GM18517 (cell line): ENCODE measurements at regions not wholly inside any gene's neighbourhood (a gene's known extent, or its start where the extent isn't known, plus 50 kb on each side); places are given as distances from the start of the nearest gene placed in this dataset.
"Not testable (repeated sequence)": the region's sequence is repeated elsewhere in the genome, so short reads cannot be mapped to it uniquely, and the experiment has no call there.

Source experiments
- ATAC-seq: cut with Tn5 transposase; IDR thresholded peaks from one replicate; pipeline ENCODE4 v1.9.1; 2021; ENCODE audit warnings: mild to moderate bottlenecking, moderate library complexity; ENCODE audit not compliant: unreplicated experiment

DNA sequence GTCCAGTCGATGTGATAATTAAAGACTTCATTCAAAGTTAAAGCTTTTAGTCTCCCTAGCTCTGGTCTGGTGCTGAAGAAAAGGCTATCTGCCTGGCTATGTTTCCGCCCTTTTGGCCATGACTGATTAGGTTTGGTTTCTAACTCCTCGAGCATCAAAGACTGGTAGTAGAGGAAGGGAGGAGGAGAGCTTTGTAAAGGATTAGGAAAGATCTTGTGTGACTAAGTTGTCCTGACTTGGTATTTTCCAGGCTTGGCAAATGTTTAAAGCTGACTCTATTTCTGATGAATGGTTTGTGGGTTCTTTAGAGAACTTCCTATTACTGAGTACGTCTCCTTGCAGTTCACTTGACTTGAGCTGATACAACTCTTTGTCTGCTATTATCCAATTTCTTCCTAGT, 312.9 kb downstream of the GJA1 start:
- no peak for ATAC-seq

DNA sequence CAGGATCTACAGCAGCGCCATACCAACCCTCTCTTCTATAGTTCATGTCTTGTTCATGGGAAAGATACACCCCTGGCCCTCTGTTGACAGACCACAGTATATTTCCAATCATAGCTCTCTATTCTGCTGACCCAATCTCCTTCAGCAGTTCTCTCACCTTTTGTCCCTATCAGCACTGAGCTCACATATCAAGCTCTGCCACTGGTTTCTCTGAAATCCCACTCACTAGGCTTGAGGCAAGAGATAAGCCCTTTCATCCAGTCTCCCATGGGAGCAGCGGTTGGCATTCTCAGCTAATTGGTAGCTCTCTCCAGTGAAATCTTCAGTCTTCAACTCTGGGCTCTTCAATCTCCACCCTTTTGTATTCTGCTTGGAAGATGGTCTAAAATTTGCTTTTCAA, 313.4 kb downstream of the GJA1 start:
- ATAC-seq, result no peak

DNA sequence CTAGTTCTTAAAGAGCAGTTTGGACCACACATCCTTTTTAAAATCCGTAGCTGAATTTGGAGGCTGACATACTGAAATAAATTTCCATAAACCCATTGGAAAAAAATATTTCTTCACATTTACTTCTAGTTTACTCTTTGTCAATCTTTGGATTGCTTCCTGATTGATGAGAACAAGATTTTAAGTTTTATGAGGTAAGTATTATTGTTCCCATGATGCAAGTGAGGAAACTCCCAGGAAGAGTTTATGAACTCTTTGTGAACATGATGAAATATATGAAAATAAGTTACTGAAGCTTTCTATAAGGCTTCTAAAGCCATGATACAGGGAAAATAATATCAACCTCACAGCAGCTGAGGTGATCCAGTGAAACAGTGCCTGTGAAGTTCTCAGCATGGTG, 320.0 kb downstream of the GJA1 start:
- ATAC-seq, result no peak

DNA sequence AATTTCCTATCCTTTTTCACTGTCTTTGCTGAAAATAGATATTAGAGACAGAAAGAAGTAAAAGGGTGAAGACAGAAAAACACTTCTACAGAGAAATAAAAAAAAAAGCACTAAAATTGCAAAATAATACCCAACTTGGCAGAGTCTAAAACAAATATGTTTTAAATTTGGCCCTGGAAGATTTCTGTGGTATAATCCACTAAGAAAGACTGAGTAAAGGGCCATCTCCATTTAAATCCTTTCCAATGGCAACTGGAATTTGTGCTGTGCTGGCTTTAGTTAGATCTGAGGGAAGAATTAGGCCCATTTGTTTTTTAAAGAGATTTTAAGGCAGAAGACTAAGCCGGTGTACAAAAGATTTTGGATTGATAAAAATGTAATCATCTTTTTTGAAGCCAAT, 321.2 kb downstream of the GJA1 start:
- no peak for ATAC-seq

DNA sequence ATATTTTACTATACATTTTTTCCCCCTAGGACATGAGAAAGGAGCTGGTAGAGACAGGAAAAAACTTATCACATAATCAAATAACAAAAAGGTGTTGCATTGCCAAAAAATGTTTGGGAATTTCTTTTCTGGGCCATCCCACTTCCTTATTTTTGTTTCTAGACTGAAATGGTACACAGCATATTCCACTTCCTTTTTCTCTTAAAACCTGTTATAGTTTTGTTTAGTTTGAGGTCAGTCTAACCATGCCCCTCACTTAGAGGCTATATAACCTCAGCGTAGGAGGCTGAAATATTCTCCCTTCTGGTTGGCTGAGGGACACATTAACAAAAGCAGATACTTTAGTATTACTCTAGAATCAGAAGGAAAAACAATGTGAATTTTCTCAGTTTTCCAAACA, 323.9 kb downstream of the GJA1 start:
- peak; percentile 57 for ATAC-seq

DNA sequence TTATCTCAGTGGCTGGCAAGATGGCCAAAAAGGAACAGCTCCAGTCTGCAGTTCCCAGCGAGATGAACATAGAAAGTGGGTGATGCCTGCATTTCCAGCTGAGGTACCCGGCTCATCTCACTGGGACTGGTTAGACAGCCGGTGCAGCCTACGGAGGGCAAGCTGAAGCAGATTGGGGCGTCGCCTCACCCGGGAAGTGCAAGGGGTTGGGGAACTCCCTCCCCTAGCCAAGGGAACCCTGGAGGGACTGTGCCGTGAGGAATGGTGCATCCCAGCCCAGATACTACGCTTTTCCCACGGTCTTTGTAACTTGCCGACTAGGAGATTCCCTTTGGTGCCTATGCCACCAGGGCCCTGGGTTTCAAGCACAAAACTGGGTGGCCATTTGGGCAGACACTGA, 324.7 kb downstream of the GJA1 start:
- no peak for ATAC-seq

DNA sequence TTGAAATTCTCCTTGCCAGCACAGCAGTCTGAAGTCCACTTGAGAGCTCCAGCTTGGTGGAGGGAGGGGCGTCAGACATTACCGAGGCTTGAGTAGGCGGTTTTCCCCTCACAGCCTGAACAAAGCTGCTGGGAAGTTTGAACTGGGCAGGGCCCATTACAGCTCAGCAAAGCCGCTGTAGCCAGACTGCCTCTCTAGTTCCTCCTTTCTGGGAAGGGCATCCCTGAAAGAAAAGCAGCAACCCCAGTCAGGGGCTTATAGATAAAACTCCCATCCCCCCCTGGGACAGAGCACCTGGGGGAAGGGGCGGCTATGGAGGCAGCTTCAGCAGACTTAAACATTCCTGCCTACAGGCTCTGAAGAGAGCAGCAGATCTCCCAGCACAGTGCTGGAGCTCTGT, 325.3 kb downstream of the GJA1 start:
- no peak for ATAC-seq

DNA sequence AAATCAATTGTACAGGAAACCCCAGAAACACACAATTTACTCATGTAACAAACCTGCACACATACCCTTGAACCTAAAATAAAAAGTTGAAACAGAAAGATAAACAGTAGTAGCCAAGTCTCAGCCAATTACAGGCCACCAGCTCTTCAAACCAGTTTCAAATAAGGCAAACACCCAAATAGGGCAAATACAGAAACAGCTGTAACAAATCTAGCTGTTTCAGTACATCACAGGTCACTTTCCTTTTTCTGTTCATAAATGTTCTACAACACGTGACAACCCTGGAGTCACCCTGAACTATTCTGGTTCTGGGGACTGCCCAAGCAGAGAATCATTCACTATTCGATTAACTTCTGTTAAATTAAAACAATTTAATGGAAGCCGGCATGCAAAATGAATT, 329.0 kb downstream of the GJA1 start:
- peak; percentile 86 for ATAC-seq

DNA sequence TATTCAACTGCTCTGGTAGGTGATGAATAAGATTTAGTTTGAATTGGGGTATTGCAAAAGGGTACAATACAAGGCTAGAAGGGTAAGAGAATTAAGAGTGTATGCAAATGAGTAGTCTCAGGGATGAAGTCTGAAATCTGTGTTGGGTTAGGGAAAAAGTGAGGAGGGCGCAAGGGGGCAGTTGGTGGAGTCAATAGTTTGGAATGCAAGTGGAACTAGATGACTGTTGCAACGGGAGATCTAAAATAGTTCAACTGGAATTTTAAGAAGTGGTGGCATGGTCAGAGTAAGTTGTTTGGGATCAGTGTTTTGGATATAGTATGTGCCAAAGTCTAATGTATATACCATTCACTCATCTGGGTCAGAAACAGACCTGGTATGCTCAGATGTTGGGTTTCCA, 329.6 kb downstream of the GJA1 start:
- no peak for ATAC-seq

DNA sequence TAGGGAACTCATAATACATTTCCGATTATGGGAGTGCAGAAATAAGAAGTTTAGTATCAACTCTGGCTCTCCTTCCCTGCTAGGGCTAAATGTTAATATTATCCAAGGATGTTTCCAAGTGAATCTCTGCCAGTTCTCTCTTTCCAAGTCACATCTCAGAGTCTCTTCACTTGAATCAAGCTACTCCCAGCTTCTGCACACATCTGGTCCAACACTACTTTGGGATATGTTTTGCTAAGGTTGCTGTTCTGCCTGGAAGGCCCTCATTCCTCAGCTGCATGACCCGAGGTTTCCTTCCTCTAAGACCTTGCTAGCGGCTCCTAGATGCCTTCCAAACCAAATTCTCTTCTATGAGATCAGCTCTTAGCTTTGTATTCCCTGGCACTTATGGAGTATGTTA, 331.8 kb downstream of the GJA1 start:
- ATAC-seq, result no peak

DNA sequence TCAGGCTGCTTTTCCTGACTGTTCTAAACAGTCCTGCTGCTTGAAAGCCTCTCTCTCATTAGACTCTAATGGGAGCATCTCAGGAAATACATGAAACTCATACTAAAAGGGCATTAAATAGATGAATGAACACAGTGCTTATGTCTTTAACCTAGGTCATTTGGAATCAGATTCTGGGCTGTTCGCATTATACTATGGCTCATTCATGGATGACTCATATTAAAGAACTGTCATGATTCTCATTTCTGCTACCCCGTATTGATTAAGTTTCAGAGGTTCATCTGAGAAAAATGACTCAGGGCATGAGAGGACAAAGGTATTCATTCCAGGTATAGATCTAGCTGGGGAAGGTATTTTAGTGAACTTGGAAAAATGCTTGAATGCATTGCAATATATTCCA, 335.5 kb downstream of the GJA1 start:
- ATAC-seq, result no peak

DNA sequence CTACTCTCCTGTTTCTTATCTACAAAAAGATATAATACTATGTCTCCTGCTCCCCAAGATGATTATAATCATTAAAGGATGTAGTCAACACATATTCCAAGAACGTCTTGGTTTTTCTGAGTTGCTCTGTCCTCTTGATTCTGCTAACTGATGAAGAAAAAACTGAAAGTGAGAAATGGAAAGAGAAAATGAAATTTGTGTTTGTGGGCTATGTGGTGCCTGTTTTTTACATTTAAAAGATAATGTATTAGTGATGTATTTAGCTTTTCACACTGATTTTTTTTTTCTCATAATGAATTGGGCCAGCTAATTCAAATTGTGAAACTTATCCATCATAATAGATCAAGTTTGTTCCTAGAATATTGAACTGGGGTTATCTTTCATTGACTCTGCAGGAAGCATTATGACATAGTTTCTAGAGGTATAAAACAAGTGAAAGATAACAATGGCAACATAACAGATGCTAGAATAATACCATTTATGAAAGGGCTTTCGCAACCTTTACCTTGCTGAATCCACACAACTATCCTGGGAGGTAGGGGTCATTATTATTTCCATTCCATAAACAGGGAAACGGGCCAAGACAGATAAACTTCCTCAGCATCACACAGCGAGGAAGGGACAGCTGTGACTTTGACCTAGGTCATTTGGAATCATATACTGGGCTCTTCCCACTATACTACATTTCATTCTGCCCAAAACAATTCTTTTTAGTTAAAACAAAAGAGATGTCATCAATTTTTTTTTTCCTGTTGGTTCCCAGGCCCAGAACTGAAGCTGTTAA, 336.7 kb downstream of the GJA1 start:
- ATAC-seq, result peak; percentile 92

DNA sequence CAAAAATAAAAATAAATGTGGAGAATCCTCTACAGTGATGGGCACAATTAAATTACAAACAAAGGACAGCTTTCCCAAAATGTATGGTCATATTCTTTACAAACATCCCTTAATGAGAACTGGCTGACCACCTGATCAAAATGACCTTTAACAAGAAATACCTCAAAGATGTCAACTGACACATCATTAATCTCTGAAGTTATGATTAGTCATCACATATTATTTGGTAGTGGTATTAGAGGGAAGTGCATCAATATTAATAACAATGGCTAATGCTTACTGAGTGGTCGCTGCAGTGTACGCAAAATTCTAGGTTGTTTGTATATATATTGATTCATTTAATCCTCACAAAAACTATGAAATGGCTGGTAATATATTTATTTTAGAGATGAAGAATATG, 340.6 kb downstream of the GJA1 start:
- no peak for ATAC-seq

DNA sequence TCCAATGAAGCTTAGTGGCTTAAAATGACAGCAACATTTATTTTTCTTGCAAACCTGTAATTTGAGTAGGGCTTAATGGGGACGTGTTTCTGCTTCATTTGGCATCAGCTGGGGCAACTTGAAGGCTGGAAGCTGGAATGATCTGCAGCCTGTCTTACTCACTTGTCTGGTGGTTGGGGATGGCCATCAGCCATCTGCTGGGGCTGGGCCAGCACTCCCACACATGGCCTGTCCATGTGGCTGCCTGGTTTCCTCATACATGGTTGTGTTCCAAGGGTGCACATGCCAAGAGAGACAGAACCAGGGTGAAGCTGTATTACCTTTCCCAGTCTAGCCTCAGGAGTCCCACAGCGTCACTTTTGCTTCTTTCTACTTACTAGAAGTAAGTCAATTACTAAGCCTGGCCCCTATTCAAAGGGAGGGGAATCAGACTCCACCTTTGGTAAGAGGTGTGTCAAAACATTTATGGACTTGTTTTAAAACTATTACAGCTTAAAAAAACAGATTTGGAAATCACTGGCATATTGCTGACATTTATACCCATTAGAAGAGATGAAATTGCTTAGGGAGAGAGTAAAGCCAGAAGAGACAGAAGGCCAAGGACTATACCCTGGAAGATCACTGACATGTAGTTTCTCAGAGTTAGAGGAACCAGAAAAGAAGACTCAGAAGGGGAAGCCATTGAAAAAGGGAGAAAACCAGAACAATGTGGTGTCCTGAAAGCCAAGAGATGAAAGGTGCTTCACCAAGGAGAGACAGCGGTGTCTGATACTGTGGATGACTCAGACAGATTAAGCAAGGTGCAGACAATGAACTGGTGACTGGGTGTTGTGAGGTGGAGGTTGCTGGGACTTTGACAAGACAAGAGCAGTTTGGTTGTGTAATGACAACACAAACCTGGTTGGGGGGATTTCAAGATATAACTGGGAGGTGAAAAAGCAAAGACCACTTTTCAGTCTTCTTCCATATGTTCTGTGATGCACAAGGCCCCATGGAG, 345.2 kb downstream of the GJA1 start:
- no peak for ATAC-seq

DNA sequence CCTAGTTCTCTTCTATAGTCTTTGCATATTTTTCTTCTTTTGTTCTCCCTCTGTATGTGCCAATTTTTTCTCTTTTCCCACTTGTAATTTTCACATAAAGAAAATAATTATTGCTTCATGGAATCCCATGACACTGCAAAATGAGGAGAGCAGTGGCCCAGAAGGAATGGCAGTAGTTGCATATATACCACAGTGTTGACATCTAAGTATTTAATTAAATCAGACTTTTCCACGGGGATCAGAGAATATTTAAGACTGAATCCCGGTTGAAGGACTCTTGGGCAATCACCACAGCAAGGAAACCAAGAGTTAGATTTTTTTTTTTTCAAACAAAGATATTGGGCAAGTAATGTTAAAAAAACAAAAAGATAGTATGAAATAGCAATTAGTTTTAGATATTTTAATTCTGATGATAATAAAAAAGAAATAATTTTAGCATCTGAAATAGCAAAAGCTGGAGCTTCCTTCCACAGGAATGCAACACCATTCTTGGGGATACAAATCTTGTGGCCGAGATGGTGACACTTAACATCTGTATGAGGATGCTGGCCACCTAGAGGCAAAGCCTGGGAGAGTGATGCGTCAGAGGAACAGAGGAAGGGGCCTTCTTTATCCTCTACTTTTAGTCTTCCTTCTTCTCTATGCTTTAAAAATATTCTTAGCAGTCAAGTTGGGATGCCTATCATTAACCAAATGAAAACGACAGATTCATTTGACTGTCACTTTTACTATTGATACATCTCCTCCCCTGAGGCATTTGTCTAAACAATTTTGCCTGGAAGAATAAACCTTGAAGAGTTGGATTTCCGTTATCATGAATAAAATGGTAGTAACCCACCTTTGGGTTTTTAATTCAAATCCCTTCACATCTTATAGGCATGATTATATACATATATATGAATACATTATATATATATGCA, 356.2 kb downstream of the GJA1 start:
- no peak for ATAC-seq

DNA sequence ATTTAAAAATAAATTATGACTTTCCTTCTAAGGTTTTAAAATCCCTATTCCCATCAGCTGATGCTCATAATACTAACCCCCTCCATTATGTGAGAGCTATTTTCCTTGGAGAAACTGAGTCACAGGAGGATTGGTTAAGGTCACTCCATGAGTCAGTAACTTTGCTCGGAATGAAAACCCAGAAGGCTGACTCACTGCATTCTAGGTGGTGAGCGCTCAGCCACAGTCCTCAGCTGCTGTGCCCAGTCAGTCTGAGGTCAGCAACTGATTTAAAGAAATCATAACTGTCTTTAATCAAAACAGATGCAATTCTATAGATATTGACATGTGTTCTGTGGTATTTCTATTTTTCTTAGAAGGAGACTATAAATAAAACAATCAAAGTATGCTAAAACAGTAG, 359.2 kb downstream of the GJA1 start:
- ATAC-seq, result no peak

DNA sequence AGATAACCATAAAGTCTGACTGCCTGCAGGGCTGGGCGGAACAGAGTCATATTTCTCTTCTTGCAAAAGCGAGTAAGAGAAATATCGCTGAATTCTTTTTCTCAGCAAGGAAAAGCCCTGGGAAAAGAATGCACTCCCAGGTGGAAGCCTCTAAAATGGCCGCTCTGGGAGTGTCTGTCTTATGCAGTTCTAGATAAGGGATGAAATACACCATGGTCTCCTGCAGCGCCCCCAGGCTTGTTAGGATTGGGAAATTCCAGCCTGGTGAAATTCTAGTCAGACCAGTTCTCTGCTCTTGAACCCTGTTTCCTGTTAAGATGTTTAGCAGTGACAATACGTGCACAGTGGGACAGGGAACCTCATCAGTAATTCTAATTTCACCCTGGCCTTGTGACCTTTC, 362.2 kb downstream of the GJA1 start:
- not testable (repeated sequence) for ATAC-seq

DNA sequence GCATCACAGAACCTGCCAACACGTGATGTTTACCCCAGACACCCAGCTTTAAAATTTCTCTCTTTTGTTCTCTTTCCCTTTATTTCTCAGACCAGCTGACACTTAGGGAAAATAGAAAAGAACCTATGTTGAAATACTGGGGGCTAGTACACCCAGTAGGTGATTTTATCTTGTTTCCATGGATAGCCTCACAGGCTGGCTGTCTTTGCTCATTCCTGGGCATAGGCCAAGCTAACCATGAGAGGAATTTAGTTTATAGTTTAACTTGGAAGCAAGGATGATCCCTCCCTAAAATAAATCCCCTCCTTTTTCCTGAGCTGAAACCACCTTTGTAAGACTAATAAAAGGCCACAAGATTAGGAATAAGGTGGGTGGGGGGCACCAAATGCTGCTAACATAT, 362.7 kb downstream of the GJA1 start:
- ATAC-seq, result not testable (repeated sequence)

DNA sequence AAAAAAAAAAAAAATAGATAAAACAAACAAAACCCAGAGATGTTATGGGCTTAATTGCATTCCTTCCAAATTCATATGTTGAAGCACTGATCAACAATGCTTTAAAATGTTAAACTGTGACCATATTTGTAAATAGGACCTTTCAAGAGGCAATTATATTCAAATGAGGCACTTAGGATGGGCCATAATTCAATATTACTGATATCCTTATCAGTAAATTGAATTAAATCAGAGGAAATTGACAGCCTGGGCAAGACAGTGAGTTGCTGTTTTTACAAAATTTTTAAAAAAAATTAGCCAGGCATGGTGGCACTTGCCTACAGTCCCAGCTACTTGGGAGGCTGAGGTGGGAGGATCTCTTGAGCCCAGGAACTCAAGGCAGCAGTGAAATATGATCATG, 364.1 kb downstream of the GJA1 start:
- no peak for ATAC-seq

DNA sequence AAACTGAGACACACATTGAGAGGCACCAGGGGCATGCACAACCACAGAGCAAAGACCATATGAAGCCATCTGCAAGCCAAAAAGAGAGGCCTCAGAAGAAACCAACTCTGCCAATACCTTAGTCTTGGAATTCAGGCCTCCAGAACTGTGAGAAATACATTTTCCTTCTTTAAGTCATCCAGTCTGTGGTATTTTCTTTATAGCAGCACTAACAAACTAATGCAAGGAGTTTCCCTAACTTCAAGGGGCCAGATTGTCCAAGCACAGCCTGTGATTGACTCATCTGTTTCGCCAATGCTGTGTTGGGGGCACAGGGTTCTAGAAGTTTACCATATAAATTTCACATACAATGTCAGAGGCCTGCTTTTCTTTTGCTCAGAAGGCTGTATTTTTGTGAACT, 364.6 kb downstream of the GJA1 start:
- no peak for ATAC-seq

DNA sequence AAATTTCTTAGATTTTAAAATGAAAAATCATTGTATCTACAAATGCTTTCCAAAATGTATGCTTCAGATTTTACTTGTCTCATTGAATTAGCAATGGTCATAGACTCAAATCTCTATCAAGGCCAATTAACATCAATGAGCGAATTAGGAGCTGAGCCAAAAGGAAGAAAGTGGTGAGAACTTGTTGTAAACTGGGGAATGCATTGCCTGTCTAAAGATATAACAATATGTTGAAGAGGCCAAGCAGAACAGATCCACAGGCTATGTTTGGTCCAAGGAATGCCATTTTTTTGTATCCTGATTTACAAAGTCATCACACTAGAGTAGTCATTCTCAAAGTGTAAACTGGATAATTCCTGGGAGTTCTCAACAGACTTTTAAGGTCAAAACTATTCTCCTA, 370.7 kb downstream of the GJA1 start:
- no peak for ATAC-seq
